ENCODE measurements at regions not wholly inside any gene's neighbourhood (a gene's known extent, or its start where the extent isn't known, plus 50 kb on each side); places are given as distances from the start of the nearest gene placed in this dataset.

- Histone ChIP-seq H3K27me3 (no peaks in the 10 kb centered on the region), H3K9me3 (no peaks in the 10 kb centered on the region), H3K4me3 (no peak overlapping the region), H3K36me3 (no peaks in the 10 kb centered on the region), H3K27ac (no peak overlapping the region), H3K4me1 (no peaks in the 10 kb centered on the region)
- no peak for DNase-seq
- no peak for TF ChIP-seq CTCF (IDR thresholded peaks at IDR 0.05)
- TF ChIP-seq POLR2A (IDR thresholded peaks at IDR 0.05), result no peak
Measured at GRCh38 chr18:37639846-37640245, 74.2 kb upstream of the CELF4 start.

GRCh38 chr18:37637478-37637850, 71.9 kb upstream of the CELF4 start:
- Histone ChIP-seq H3K4me3 (no peak overlapping the region), H3K36me3 (no peaks in the 10 kb centered on the region), H3K4me1 (no peaks in the 10 kb centered on the region), H3K9me3 (no peaks in the 10 kb centered on the region), H3K27me3 (no peaks in the 10 kb centered on the region), H3K27ac (no peak overlapping the region)
- no peak for DNase-seq
- TF ChIP-seq CTCF (IDR thresholded peaks at IDR 0.05) (no peak), POLR2A (IDR thresholded peaks at IDR 0.05) (no peak)

GRCh38 chr18:37636831-37637477, 71.4 kb upstream of the CELF4 start:
- no peak for DNase-seq
- Histone ChIP-seq H3K27me3 (no peaks in the 10 kb centered on the region), H3K4me1 (no peaks in the 10 kb centered on the region), H3K9me3 (no peaks in the 10 kb centered on the region), H3K4me3 (no peak overlapping the region), H3K36me3 (no peaks in the 10 kb centered on the region), H3K27ac (no peak overlapping the region)
- TF ChIP-seq CTCF (IDR thresholded peaks at IDR 0.05), result no peak
- TF ChIP-seq POLR2A (IDR thresholded peaks at IDR 0.05), result no peak

GRCh38 chr18:37634516-37634915, 68.9 kb upstream of the CELF4 start:
- no peak overlapping the region for H3K27ac ChIP-seq
- no peaks in the 10 kb centered on the region for H3K27me3 ChIP-seq
- no peaks in the 10 kb centered on the region for H3K4me1 ChIP-seq
- H3K4me3 ChIP-seq, result no peak overlapping the region
- TF ChIP-seq CTCF (IDR thresholded peaks at IDR 0.05), result no peak
- no peak for TF ChIP-seq POLR2A (IDR thresholded peaks at IDR 0.05)
- DNase-seq, result no peak
- no peaks in the 10 kb centered on the region for H3K9me3 ChIP-seq
- H3K36me3 ChIP-seq, result no peaks in the 10 kb centered on the region

GRCh38 chr18:37631422-37631821, 65.8 kb upstream of the CELF4 start:
- no peak for DNase-seq
- TF ChIP-seq CTCF (IDR thresholded peaks at IDR 0.05) (no peak), POLR2A (IDR thresholded peaks at IDR 0.05) (no peak)
- Histone ChIP-seq H3K9me3 (no peaks in the 10 kb centered on the region), H3K4me3 (no peak overlapping the region), H3K27ac (no peak overlapping the region), H3K27me3 (no peaks in the 10 kb centered on the region), H3K4me1 (no peaks in the 10 kb centered on the region), H3K36me3 (no peaks in the 10 kb centered on the region)

- no peaks in the 10 kb centered on the region for H3K27me3 ChIP-seq
- no peaks in the 10 kb centered on the region for H3K4me1 ChIP-seq
- DNase-seq, result no peak
- H3K27ac ChIP-seq, result no peak overlapping the region
- no peak overlapping the region for H3K4me3 ChIP-seq
- no peaks in the 10 kb centered on the region for H3K9me3 ChIP-seq
- H3K36me3 ChIP-seq, result no peaks in the 10 kb centered on the region
- TF ChIP-seq CTCF (IDR thresholded peaks at IDR 0.05), result no peak
- no peak for TF ChIP-seq POLR2A (IDR thresholded peaks at IDR 0.05)
Measured at GRCh38 chr18:37630334-37630733, 64.7 kb upstream of the CELF4 start.

Measured in Peyer's patch (tissue), 4 donors.